Choroid plexus epithelial cell (primary cell): ENCODE measurements at regions not wholly inside any gene's neighbourhood (a gene's known extent, or its start where the extent isn't known, plus 50 kb on each side); places are given as distances from the start of the nearest gene placed in this dataset.

Experiments used
- DNase-seq: peaks from one replicate; pipeline ENCODE4 v3.0.0-alpha.2; 2010; ENCODE audit warnings: low read depth
- H3K4me3 ChIP-seq: 2 replicates; pipeline ENCODE4 v1.5.1; 2011; ENCODE audit warnings: low read depth, mild to moderate bottlenecking, control low read depth, low read length, moderate library complexity
- CTCF ChIP-seq: conservative IDR thresholded peaks from 2 replicates; pipeline ENCODE4 v1.5.1; 2011; ENCODE audit warnings: low read depth, mild to moderate bottlenecking, control low read depth, inconsistent platforms, low read length, moderate library complexity

GRCh38 chr4:33357121-33357520 is 2637.0 kb downstream of the PCDH7 start:
- no peak overlapping the region for H3K4me3 ChIP-seq
- DNase-seq, result no peak
- TF ChIP-seq CTCF, result no peak

GRCh38 chr4:33369446-33369845 is 2649.3 kb downstream of the PCDH7 start:
- no peak for TF ChIP-seq CTCF
- no peak overlapping the region for H3K4me3 ChIP-seq
- DNase-seq, result peak; percentile 51

- no peak for TF ChIP-seq CTCF
- DNase-seq, result no peak
- H3K4me3 ChIP-seq, result no peak overlapping the region
Observed at GRCh38 chr4:33381816-33382215, 2661.6 kb downstream of the PCDH7 start.

GRCh38 chr4:33386764-33387163 is 2666.6 kb downstream of the PCDH7 start:
- H3K4me3 ChIP-seq, result no peak overlapping the region
- peak; percentile 5 for DNase-seq

GRCh38 chr4:33390976-33391375 is 2670.8 kb downstream of the PCDH7 start:
- no peak overlapping the region for H3K4me3 ChIP-seq
- TF ChIP-seq CTCF, result no peak
- DNase-seq, result no peak

More at GRCh38 chr4:33386764-33387163, 2666.6 kb downstream of the PCDH7 start:
- TF ChIP-seq CTCF, result peak; percentile 15

- TF ChIP-seq CTCF, result no peak
- H3K4me3 ChIP-seq, result no peak overlapping the region
- no peak for DNase-seq
Observed at GRCh38 chr4:33395731-33396485, 2675.7 kb downstream of the PCDH7 start.

- H3K4me3 ChIP-seq, result no peak overlapping the region
- no peak for TF ChIP-seq CTCF
- no peak for DNase-seq
Observed at GRCh38 chr4:33400504-33400903, 2680.3 kb downstream of the PCDH7 start.
